ENCODE measurements at regions not wholly inside any gene's neighbourhood (a gene's known extent, or its start where the extent isn't known, plus 50 kb on each side); places are given as distances from the start of the nearest gene placed in this dataset.

DNA sequence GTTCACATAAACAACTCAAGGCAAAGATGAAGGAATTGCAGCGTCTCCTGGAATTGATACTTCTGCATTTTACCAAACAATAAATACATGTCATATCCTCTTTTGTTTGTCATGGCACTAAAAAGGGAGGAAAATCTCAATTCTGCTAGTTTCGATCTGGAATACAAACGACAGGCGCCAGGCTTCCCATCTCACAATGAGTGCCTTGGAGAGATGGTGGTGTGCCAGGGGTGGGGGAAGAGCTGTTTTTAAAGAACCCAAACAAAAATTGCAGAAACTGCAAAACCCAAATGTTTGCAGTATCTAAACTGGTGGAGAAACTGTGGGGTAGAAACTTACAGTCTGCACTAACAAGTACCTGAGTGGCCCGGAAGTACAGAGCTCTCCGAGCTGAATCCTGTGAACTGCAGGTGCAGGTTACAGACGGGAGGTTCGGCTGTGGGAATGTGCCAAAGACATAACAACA, 53.0 kb upstream of the KLF3 start:
- TF ChIP-seq, protein P1, sequence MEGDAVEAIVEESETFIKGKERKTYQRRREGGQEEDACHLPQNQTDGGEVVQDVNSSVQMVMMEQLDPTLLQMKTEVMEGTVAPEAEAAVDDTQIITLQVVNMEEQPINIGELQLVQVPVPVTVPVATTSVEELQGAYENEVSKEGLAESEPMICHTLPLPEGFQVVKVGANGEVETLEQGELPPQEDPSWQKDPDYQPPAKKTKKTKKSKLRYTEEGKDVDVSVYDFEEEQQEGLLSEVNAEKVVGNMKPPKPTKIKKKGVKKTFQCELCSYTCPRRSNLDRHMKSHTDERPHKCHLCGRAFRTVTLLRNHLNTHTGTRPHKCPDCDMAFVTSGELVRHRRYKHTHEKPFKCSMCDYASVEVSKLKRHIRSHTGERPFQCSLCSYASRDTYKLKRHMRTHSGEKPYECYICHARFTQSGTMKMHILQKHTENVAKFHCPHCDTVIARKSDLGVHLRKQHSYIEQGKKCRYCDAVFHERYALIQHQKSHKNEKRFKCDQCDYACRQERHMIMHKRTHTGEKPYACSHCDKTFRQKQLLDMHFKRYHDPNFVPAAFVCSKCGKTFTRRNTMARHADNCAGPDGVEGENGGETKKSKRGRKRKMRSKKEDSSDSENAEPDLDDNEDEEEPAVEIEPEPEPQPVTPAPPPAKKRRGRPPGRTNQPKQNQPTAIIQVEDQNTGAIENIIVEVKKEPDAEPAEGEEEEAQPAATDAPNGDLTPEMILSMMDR (IDR thresholded peaks at IDR 0.05; ENCODE audit: low read depth, low read length) = no peak
- no peak for TF ChIP-seq EZH2phosphoT487 (IDR thresholded peaks at IDR 0.05; ENCODE audit: low read depth)
